PC-3 (cell line): ENCODE measurements at regions not wholly inside any gene's neighbourhood (a gene's known extent, or its start where the extent isn't known, plus 50 kb on each side); places are given as distances from the start of the nearest gene placed in this dataset.

Source experiments
- CTCF ChIP-seq: fragments of 300-600 bp; sonication (generic); conservative IDR thresholded peaks from 2 replicates; pipeline ENCODE4 v1.5.1; 2017; ENCODE audit warnings: antibody characterized with exemption, low read depth, mild to moderate bottlenecking, low read length
- EZH2 ChIP-seq: fragments of 300-600 bp; sonication (generic); IDR thresholded peaks from one replicate; pipeline ENCODE4 v1.6.1; 2017; ENCODE audit warnings: antibody characterized with exemption, mild to moderate bottlenecking, low read length; ENCODE audit not compliant: unreplicated experiment

- no peak for TF ChIP-seq CTCF
- no peak for TF ChIP-seq EZH2
These were observed 147.6 kb downstream of the C16orf95 start for GRCh38 chr16:87169509-87169995.
